Left ventricle myocardium inferior (tissue), 1 donor: ENCODE measurements at regions not wholly inside any gene's neighbourhood (a gene's known extent, or its start where the extent isn't known, plus 50 kb on each side); places are given as distances from the start of the nearest gene placed in this dataset.

Source experiments
- DNase-seq: peaks from one replicate; pipeline ENCODE4 v3.0.0-alpha.2; 2020
- H3K27ac ChIP-seq: fragments of 200-600 bp; replicated peaks from 2 replicates; pipeline ENCODE4 v1.8.0; 2021
- H3K27me3 ChIP-seq: fragments of 200-600 bp; 2 replicates; pipeline ENCODE4 v1.8.0; 2021; ENCODE audit warnings: low read depth
- H3K36me3 ChIP-seq: fragments of 200-600 bp; 2 replicates; pipeline ENCODE4 v1.8.0; 2021
- H3K4me1 ChIP-seq: fragments of 200-600 bp; 2 replicates; pipeline ENCODE4 v1.8.0; 2021
- H3K4me3 ChIP-seq: fragments of 200-600 bp; 2 replicates; pipeline ENCODE4 v1.8.0; 2021; ENCODE audit warnings: mild to moderate bottlenecking, moderate library complexity
- H3K9me3 ChIP-seq: fragments of 200-600 bp; replicated peaks from 2 replicates; pipeline ENCODE4 v1.8.0; 2021
- CTCF ChIP-seq: fragments of 200-600 bp; IDR thresholded peaks from 2 replicates; pipeline ENCODE4 v1.8.0; 2021; ENCODE audit warnings: antibody characterized with exemption, mild to moderate bottlenecking, borderline replicate concordance
- intact Hi-C: fragments of 100-400 bp; cut with micrococcal nuclease; formaldehyde crosslinking; loops from one replicate; pipeline ENCODE4 v1.11.0; 2022
- donor health status: DM: no; HTN: yes; CAD: no; lungs with severe emphysema.

GRCh38 chr9:78383130-78383529 lies 86.2 kb downstream of the PSAT1 start:
- no peaks in the 10 kb centered on the region for H3K4me1 ChIP-seq
- DNase-seq: no peak
- H3K36me3 ChIP-seq: no peaks in the 10 kb centered on the region
- TF ChIP-seq CTCF: no peak
- H3K27me3 ChIP-seq: peaks cover 2% of the 10 kb centered on the region
- H3K9me3 ChIP-seq: no peaks in the 10 kb centered on the region
- intact Hi-C loops: no loop called here
- no peak overlapping the region for H3K4me3 ChIP-seq
- no peak overlapping the region for H3K27ac ChIP-seq

- Histone ChIP-seq H3K27ac (no peak overlapping the region), H3K4me1 (no peaks in the 10 kb centered on the region), H3K27me3 (peaks cover 10% of the 10 kb centered on the region), H3K9me3 (peaks cover 5% of the 10 kb centered on the region), H3K36me3 (no peaks in the 10 kb centered on the region), H3K4me3 (no peak overlapping the region)
- no peak for TF ChIP-seq CTCF
- intact Hi-C loops: no loop called here
- no peak for DNase-seq
These were observed 89.4 kb downstream of the PSAT1 start for GRCh38 chr9:78386348-78386747.

- H3K4me1 ChIP-seq: no peaks in the 10 kb centered on the region
- H3K4me3 ChIP-seq: no peak overlapping the region
- DNase-seq: no peak
- intact Hi-C loops: no loop called here
- peaks cover 5% of the 10 kb centered on the region for H3K9me3 ChIP-seq
- TF ChIP-seq CTCF: no peak
- no peaks in the 10 kb centered on the region for H3K36me3 ChIP-seq
- no peak overlapping the region for H3K27ac ChIP-seq
- peaks cover 10% of the 10 kb centered on the region for H3K27me3 ChIP-seq
These were observed 89.8 kb downstream of the PSAT1 start for GRCh38 chr9:78386773-78387172.

GRCh38 chr9:78393340-78393739 lies 96.4 kb downstream of the PSAT1 start:
- no peaks in the 10 kb centered on the region for H3K4me1 ChIP-seq
- no peaks in the 10 kb centered on the region for H3K36me3 ChIP-seq
- H3K4me3 ChIP-seq: no peak overlapping the region
- TF ChIP-seq CTCF: no peak
- H3K27me3 ChIP-seq: peaks cover 13% of the 10 kb centered on the region
- intact Hi-C loops: no loop called here
- H3K9me3 ChIP-seq: peaks cover 29% of the 10 kb centered on the region
- no peak overlapping the region for H3K27ac ChIP-seq
- DNase-seq: no peak

- intact Hi-C loops: no loop called here
- Histone ChIP-seq H3K4me3 (no peak overlapping the region), H3K27ac (no peak overlapping the region), H3K27me3 (peaks cover 18% of the 10 kb centered on the region), H3K36me3 (no peaks in the 10 kb centered on the region), H3K4me1 (no peaks in the 10 kb centered on the region), H3K9me3 (peaks cover 26% of the 10 kb centered on the region)
- TF ChIP-seq CTCF: no peak
- DNase-seq: no peak
These were observed 97.0 kb downstream of the PSAT1 start for GRCh38 chr9:78393932-78394331.

GRCh38 chr9:78396087-78396486 lies 99.2 kb downstream of the PSAT1 start:
- Histone ChIP-seq H3K4me1 (no peaks in the 10 kb centered on the region), H3K27ac (no peak overlapping the region), H3K9me3 (peaks cover 23% of the 10 kb centered on the region), H3K27me3 (peaks cover 19% of the 10 kb centered on the region), H3K36me3 (no peaks in the 10 kb centered on the region), H3K4me3 (no peak overlapping the region)
- TF ChIP-seq CTCF: no peak
- no peak for DNase-seq
- intact Hi-C loops: no loop called here
